Heart left ventricle (tissue), 16 donors: ENCODE measurements at regions not wholly inside any gene's neighbourhood (a gene's known extent, or its start where the extent isn't known, plus 50 kb on each side); places are given as distances from the start of the nearest gene placed in this dataset.

Experiments used
- ATAC-seq, 4 donors: fragments of 200-7000 bp; cut with Tn5 transposase; one replicate each; pipeline ENCODE4 v1.9.1; 2020 to 2022; ENCODE audit warnings: moderate library complexity in 4 of 4, mild to moderate bottlenecking in 3 of 4, moderate number of reproducible peaks in 1 of 4
- DNase-seq, 5 donors: peaks; one replicate each; pipeline ENCODE4 v3.0.0-alpha.2; 2020
- H3K27ac ChIP-seq, 12 donors: fragments of 200-600 bp; sonication (generic) in 4 of 12; one replicate each; pipeline versions ENCODE4 v1.5.0 to v1.8.0; 2016 to 2022; ENCODE audit warnings: mild to moderate bottlenecking in 2 of 12
- H3K27me3 ChIP-seq, 9 donors: fragments of 200-600 bp; sonication (generic) in 2 of 9; one replicate each; pipeline versions ENCODE4 v1.5.1 to v1.8.0; 2016 to 2022; ENCODE audit warnings: mild to moderate bottlenecking in 3 of 9
- H3K36me3 ChIP-seq, 9 donors: fragments of 200-600 bp; sonication (generic) in 2 of 9; one replicate each; pipeline versions ENCODE4 v1.5.0 to v1.8.0; 2018 to 2022; ENCODE audit warnings: mild to moderate bottlenecking in 2 of 9
- H3K4me1 ChIP-seq, 12 donors: fragments of 200-600 bp; sonication (generic) in 4 of 12; one replicate each; pipeline versions ENCODE4 v1.5.0 to v1.8.0; 2016 to 2022; ENCODE audit warnings: mild to moderate bottlenecking in 3 of 12
- H3K4me3 ChIP-seq, 12 donors: fragments of 200-600 bp; sonication (generic) in 4 of 12; one replicate each; pipeline versions ENCODE4 v1.5.0 to v1.8.0; 2017 to 2022; ENCODE audit warnings: mild to moderate bottlenecking in 9 of 12, moderate library complexity in 4 of 12
- H3K9me3 ChIP-seq, 12 donors: fragments of 200-600 bp; sonication (generic) in 4 of 12; one replicate each; pipeline versions ENCODE4 v1.5.0 to v1.8.0; 2016 to 2022; ENCODE audit warnings: mild to moderate bottlenecking in 1 of 12
- CTCF ChIP-seq, 12 donors: fragments of 200-600 bp; sonication (generic) in 4 of 12; IDR thresholded peaks; one replicate each; pipeline versions ENCODE4 v1.5.0 to v1.8.0; 2018 to 2022; ENCODE audit warnings: antibody characterized with exemption in 12 of 12, mild to moderate bottlenecking in 5 of 12
- POLR2A ChIP-seq, 2 donors: fragments of 450-650 bp; IDR thresholded peaks; one replicate each; pipeline ENCODE4 v1.6.1; 2017; ENCODE audit warnings: antibody characterized with exemption in 2 of 2, mild to moderate bottlenecking in 2 of 2, moderate library complexity in 2 of 2
- WGBS, 4 donors: extraction: QIAGEN DNeasy Blood & Tissue Kit in 2 of 4; methylation state at CpG; one replicate each; pipeline versions ENCODE4 v1.1.5 to v1.1.7; 2013 to 2018; 5-methylcytosine and 5-hydroxymethylcytosine counted together
- intact Hi-C, 10 donors: fragments of 100-400 bp; cut with DNase I; formaldehyde crosslinking; loops; one replicate each; pipeline versions ENCODE4 v1.11.1 to v1.14.2; 2022
- donor health status: ischemic (EF 13 %, LVEDD 7.1; RV severe dilation, severe dysfunction).
- donor health status: healthy with polysubstance abuse.
- donor health status: DM: no; HTN: yes; CAD: no.
- donor health status: DM: no; HTN: no; CAD: no.
- donor health status: ischemic (EF 25% LVEDD 6.9; RV normal size, moderate dysfunction).
- donor health status: ischemic (EF 25% LVEDD 5.7; RV mildly dilated, moderate dysfunction).
- donor health status: healthy.
- donor health status: DM: yes; HTN: yes; CAD: no.
- donor health status: ischemic (EF 35%, LVEDD 5.7; RV mildly dilated, moderate dysfunction).
- donor health status: nonischemic (EF 11% LVEDD 7.7; RV severe dilation, severe dysfunction).
- donor health status: DM: yes; HTN: yes; CAD: no.
- donor health status: PGD.
- donor health status: ischemic (EF 29% LVEDD 5.4; RV normal size, mild dysfunction).
- donor health status: nonischemic (EF 23%, LVEDD 6.1; RV moderate dilation, normal function).

- Histone ChIP-seq H3K27ac (no peak overlapping the region), H3K4me1 (peaks cover 2 to 48% (median 24%) of the 10 kb centered on the region in 12 donors), H3K36me3 (no peaks in the 10 kb centered on the region), H3K9me3 (no peaks in the 10 kb centered on the region), H3K4me3 (no peak overlapping the region), H3K27me3 (no peaks in the 10 kb centered on the region)
- ATAC-seq (no peak), DNase-seq (no peak)
- intact Hi-C loops = loop anchor here in 9 of 10 donors (2.0 to 10.0 kb wide), 10 partner anchors 85 to 550 kb away; partner anchors contain the start of genes REEP3 (in 4 of the 9) and JMJD1C (in 3 of the 9)
- 89 to 96% (median 91%) methylated on average over 11 of the region's 11 CpGs for WGBS, 4 donors
- no peak for TF ChIP-seq POLR2A (IDR thresholded peaks at IDR 0.05)
- no peak for TF ChIP-seq CTCF (IDR thresholded peaks at IDR 0.05)
These were observed 196.0 kb downstream of the REEP3 start for GRCh38 chr10:63717027-63717715.

DNA sequence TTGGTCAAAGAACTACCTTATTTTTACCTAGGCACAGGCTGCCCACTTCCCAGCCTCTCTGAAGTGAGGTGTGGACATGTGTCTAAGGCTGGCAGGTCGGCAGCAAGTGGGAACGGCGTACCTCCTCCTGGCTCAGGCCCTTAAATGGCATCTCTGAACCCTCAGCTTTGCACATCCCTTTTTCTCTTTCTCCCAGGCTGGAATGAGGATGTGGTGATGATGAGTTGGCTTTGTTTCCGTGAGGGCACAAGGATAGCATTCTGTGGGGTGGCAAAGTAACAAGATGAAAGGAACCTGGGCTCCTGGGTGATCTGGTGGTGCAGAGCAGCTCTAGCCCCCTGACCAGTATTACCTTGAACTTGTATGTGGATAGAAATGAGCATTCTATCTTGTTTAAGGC lies 196.8 kb downstream of the REEP3 start:
- DNase-seq = no peak
- H3K9me3 ChIP-seq = no peaks in the 10 kb centered on the region
- no peak overlapping the region for H3K4me3 ChIP-seq
- H3K27ac ChIP-seq = no peak overlapping the region
- no peaks in the 10 kb centered on the region for H3K27me3 ChIP-seq
- WGBS, 4 donors = 87 to 93% (median 90%) methylated on average over 4 of the region's 4 CpGs
- no peaks in the 10 kb centered on the region for H3K36me3 ChIP-seq
- intact Hi-C loops = loop anchor here in 9 of 10 donors (2.0 to 10.0 kb wide), 10 partner anchors 86 to 551 kb away; partner anchors contain the start of genes REEP3 (in 4 of the 9) and JMJD1C (in 3 of the 9)
- no peak for ATAC-seq
- peaks cover 0 to 45% (median 25%) of the 10 kb centered on the region in 12 donors for H3K4me1 ChIP-seq
- TF ChIP-seq POLR2A (IDR thresholded peaks at IDR 0.05) = no peak
- no peak for TF ChIP-seq CTCF (IDR thresholded peaks at IDR 0.05)

- no peak overlapping the region for H3K27ac ChIP-seq
- no peak for TF ChIP-seq CTCF (IDR thresholded peaks at IDR 0.05)
- ATAC-seq = no peak
- H3K4me3 ChIP-seq = no peak overlapping the region
- WGBS, 4 donors = 91 to 97% (median 94%) methylated on average over 7 of the region's 7 CpGs
- intact Hi-C loops = loop anchor here in 9 of 10 donors (2.0 to 10.0 kb wide), 10 partner anchors 86 to 552 kb away; partner anchors contain the start of genes REEP3 (in 4 of the 9) and JMJD1C (in 3 of the 9)
- no peaks in the 10 kb centered on the region for H3K27me3 ChIP-seq
- no peaks in the 10 kb centered on the region for H3K9me3 ChIP-seq
- peaks cover 0 to 41% (median 22%) of the 10 kb centered on the region in 12 donors for H3K4me1 ChIP-seq
- no peak for DNase-seq
- no peaks in the 10 kb centered on the region for H3K36me3 ChIP-seq
These were observed 197.2 kb downstream of the REEP3 start for GRCh38 chr10:63718421-63718820.

- TF ChIP-seq POLR2A (IDR thresholded peaks at IDR 0.05) (no peak), CTCF (IDR thresholded peaks at IDR 0.05) (no peak)
- DNase-seq = no peak
- 54 to 62% (median 58%) methylated on average over 4 of the region's 4 CpGs for WGBS, 4 donors
- H3K9me3 ChIP-seq = no peaks in the 10 kb centered on the region
- peaks cover 0 to 34% (median 13%) of the 10 kb centered on the region in 12 donors for H3K4me1 ChIP-seq
- ATAC-seq = no peak
- H3K27me3 ChIP-seq = no peaks in the 10 kb centered on the region
- H3K27ac ChIP-seq = peak overlapping the region in 1 of 12 donors; percentile 18
- no peaks in the 10 kb centered on the region for H3K36me3 ChIP-seq
- intact Hi-C loops = loop anchor here in 9 of 10 donors (2.0 to 10.0 kb wide), 10 partner anchors 87 to 553 kb away; partner anchors contain the start of genes REEP3 (in 4 of the 9) and JMJD1C (in 3 of the 9)
- no peak overlapping the region for H3K4me3 ChIP-seq
These were observed 198.1 kb downstream of the REEP3 start for GRCh38 chr10:63719226-63719856.
